Coronary artery (tissue), 2 donors: ENCODE measurements at regions not wholly inside any gene's neighbourhood (a gene's known extent, or its start where the extent isn't known, plus 50 kb on each side); places are given as distances from the start of the nearest gene placed in this dataset.

Experiments
- DNase-seq: peaks from one replicate; pipeline ENCODE4 v3.0.0-alpha.2; 2017; ENCODE audit warnings: low spot score
- H3K27ac ChIP-seq, 2 donors: fragments of 200-600 bp; sonication (generic); one replicate each; pipeline ENCODE4 v1.5.1; 2016 to 2019
- H3K4me3 ChIP-seq: fragments of 200-600 bp; sonication (generic); 2 replicates; pipeline ENCODE4 v1.5.1; 2016; ENCODE audit warnings: mild to moderate bottlenecking, moderate library complexity
- CTCF ChIP-seq: fragments of 200-600 bp; sonication (generic); IDR thresholded peaks from one replicate; pipeline ENCODE4 v1.5.1; 2019; ENCODE audit warnings: antibody characterized with exemption

GRCh38 chr12:58416236-58416635 is 474.9 kb downstream of the ATP23 start:
- H3K4me3 ChIP-seq, result no peak overlapping the region
- no peak for DNase-seq
- TF ChIP-seq CTCF, result no peak
- H3K27ac ChIP-seq, result peak overlapping the region in 1 of 2 donors; percentile 58

GRCh38 chr12:58419196-58419760 is 477.9 kb downstream of the ATP23 start:
- TF ChIP-seq CTCF, result no peak
- no peak for DNase-seq
- H3K4me3 ChIP-seq, result no peak overlapping the region
- no peak overlapping the region for H3K27ac ChIP-seq

GRCh38 chr12:58419905-58420304 is 478.5 kb downstream of the ATP23 start:
- Histone ChIP-seq H3K27ac (no peak overlapping the region), H3K4me3 (no peak overlapping the region)
- no peak for DNase-seq
- no peak for TF ChIP-seq CTCF

GRCh38 chr12:58420503-58420902 is 479.1 kb downstream of the ATP23 start:
- DNase-seq, result no peak
- TF ChIP-seq CTCF, result no peak
- H3K4me3 ChIP-seq, result no peak overlapping the region
- H3K27ac ChIP-seq, result no peak overlapping the region

GRCh38 chr12:58421990-58422389 is 480.6 kb downstream of the ATP23 start:
- H3K4me3 ChIP-seq, result no peak overlapping the region
- no peak for TF ChIP-seq CTCF
- H3K27ac ChIP-seq, result no peak overlapping the region
- DNase-seq, result no peak

- peak overlapping the region; percentile 60 to 75 for H3K27ac ChIP-seq
- DNase-seq, result no peak
- no peak for TF ChIP-seq CTCF
- peak overlapping the region; percentile 46 for H3K4me3 ChIP-seq
Observed at GRCh38 chr12:58424735-58425392, 483.5 kb downstream of the ATP23 start.
